Gastrocnemius medialis (tissue), 4 donors: ENCODE measurements at regions not wholly inside any gene's neighbourhood (a gene's known extent, or its start where the extent isn't known, plus 50 kb on each side); places are given as distances from the start of the nearest gene placed in this dataset.

Experiments
- ATAC-seq, 2 donors: fragments of 150-250 bp; one replicate each; pipeline ENCODE4 v1.9.1; 2016
- DNase-seq, 2 donors: peaks; one replicate each; pipeline ENCODE4 v3.0.0-alpha.2; 2019
- H3K27ac ChIP-seq, 4 donors: fragments of 200-600 bp; sonication (generic); 1 replicate in 1 of 4; 2 replicates in 3 of 4; pipeline ENCODE4 v1.5.1; 2016 to 2018; ENCODE audit warnings: mild to moderate bottlenecking in 2 of 4, moderate library complexity in 1 of 4
- H3K27me3 ChIP-seq, 3 donors: fragments of 200-600 bp; sonication (generic) in 2 of 3; 1 replicate in 1 of 3; 2 replicates in 2 of 3; pipeline versions ENCODE4 v1.5.1 to v1.6.0; 2016 to 2019; ENCODE audit warnings: mild to moderate bottlenecking in 1 of 3, moderate library complexity in 1 of 3
- H3K36me3 ChIP-seq, 2 donors: fragments of 200-600 bp; sonication (generic) in 1 of 2; one replicate each; pipeline ENCODE4 v1.5.1; 2017 to 2018
- H3K4me1 ChIP-seq, 2 donors: fragments of 200-600 bp; sonication (generic) in 1 of 2; one replicate each; pipeline ENCODE4 v1.5.1; 2016 to 2017; ENCODE audit warnings: mild to moderate bottlenecking in 2 of 2
- H3K4me3 ChIP-seq, 4 donors: fragments of 200-600 bp; sonication (generic) in 3 of 4; 1 replicate in 1 of 4; 2 replicates in 3 of 4; pipeline ENCODE4 v1.5.1; 2016 to 2019; ENCODE audit warnings: mild to moderate bottlenecking in 2 of 4
- H3K9me3 ChIP-seq, 3 donors: fragments of 200-600 bp; sonication (generic) in 2 of 3; 1 replicate in 1 of 3; 2 replicates in 2 of 3; pipeline ENCODE4 v1.5.1; 2016 to 2019
- POLR2A ChIP-seq, 2 donors: fragments of 450-650 bp; IDR thresholded peaks; one replicate each; pipeline ENCODE4 v1.6.1; 2017; ENCODE audit warnings: antibody characterized with exemption in 2 of 2, mild to moderate bottlenecking in 2 of 2, moderate library complexity in 2 of 2
- in situ Hi-C, 4 donors: fragments of 200-750 bp; cut with MboI; loops; one replicate each; pipeline versions ENCODE4 v1.15.0 to v1.8.0; 2017; ENCODE audit warnings: low sequenced_read_pairs in 4 of 4
- intact Hi-C: fragments of 100-400 bp; cut with DNase I; formaldehyde crosslinking; loops from one replicate; pipeline ENCODE4 v1.15.1; 2023; ENCODE audit warnings: low total_unique reads
- TF ChIP-seq, protein P1 (sequence below), 5 experiments: fragments of 450-650 bp in 3 of 5; fragments of 200-600 bp in 2 of 5; sonication (generic) in 2 of 5; IDR thresholded peaks in 4 of 5; conservative IDR thresholded peaks in 1 of 5; 1 replicate in 4 of 5; 2 replicates in 1 of 5; pipeline ENCODE4 v1.5.1; 2016 to 2019; ENCODE audit warnings: antibody characterized with exemption in 5 of 5, mild to moderate bottlenecking in 3 of 5, moderate library complexity in 3 of 5

- H3K9me3 ChIP-seq: no peaks in the 10 kb centered on the region
- ATAC-seq (no peak), DNase-seq (no peak)
- no peak overlapping the region for H3K27ac ChIP-seq
- intact Hi-C loops: no loop called here
- in situ Hi-C loops: no loop called here
- H3K36me3 ChIP-seq: no peaks in the 10 kb centered on the region
- H3K4me3 ChIP-seq: no peak overlapping the region
- TF ChIP-seq, protein P1, sequence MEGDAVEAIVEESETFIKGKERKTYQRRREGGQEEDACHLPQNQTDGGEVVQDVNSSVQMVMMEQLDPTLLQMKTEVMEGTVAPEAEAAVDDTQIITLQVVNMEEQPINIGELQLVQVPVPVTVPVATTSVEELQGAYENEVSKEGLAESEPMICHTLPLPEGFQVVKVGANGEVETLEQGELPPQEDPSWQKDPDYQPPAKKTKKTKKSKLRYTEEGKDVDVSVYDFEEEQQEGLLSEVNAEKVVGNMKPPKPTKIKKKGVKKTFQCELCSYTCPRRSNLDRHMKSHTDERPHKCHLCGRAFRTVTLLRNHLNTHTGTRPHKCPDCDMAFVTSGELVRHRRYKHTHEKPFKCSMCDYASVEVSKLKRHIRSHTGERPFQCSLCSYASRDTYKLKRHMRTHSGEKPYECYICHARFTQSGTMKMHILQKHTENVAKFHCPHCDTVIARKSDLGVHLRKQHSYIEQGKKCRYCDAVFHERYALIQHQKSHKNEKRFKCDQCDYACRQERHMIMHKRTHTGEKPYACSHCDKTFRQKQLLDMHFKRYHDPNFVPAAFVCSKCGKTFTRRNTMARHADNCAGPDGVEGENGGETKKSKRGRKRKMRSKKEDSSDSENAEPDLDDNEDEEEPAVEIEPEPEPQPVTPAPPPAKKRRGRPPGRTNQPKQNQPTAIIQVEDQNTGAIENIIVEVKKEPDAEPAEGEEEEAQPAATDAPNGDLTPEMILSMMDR (IDR thresholded peaks at IDR 0.05 in 4 of 5, conservative IDR thresholded peaks at IDR 0.05 in 1 of 5): no peak
- TF ChIP-seq POLR2A (IDR thresholded peaks at IDR 0.05): no peak
- H3K4me1 ChIP-seq: peaks cover 0 to 4% of the 10 kb centered on the region in 2 donors
- H3K27me3 ChIP-seq: no peaks in the 10 kb centered on the region
Observed at GRCh38 chr3:64360280-64360679, 135.0 kb upstream of the PRICKLE2 start.

GRCh38 chr3:64359735-64360134 is 134.5 kb upstream of the PRICKLE2 start:
- no peak for TF ChIP-seq POLR2A (IDR thresholded peaks at IDR 0.05)
- TF ChIP-seq, protein P1 (IDR thresholded peaks at IDR 0.05 in 4 of 5, conservative IDR thresholded peaks at IDR 0.05 in 1 of 5): no peak
- Histone ChIP-seq H3K27ac (no peak overlapping the region), H3K4me1 (peaks cover 0 to 5% of the 10 kb centered on the region in 2 donors), H3K27me3 (no peaks in the 10 kb centered on the region), H3K36me3 (no peaks in the 10 kb centered on the region), H3K4me3 (no peak overlapping the region), H3K9me3 (no peaks in the 10 kb centered on the region)
- in situ Hi-C loops: no loop called here
- DNase-seq (no peak), ATAC-seq (no peak)
- intact Hi-C loops: no loop called here

GRCh38 chr3:64358853-64359252 is 133.6 kb upstream of the PRICKLE2 start:
- intact Hi-C loops (no loop called here), in situ Hi-C loops (no loop called here)
- DNase-seq: no peak
- Histone ChIP-seq H3K27ac (no peak overlapping the region), H3K36me3 (no peaks in the 10 kb centered on the region), H3K9me3 (no peaks in the 10 kb centered on the region), H3K4me3 (no peak overlapping the region), H3K4me1 (peaks cover 0 to 5% of the 10 kb centered on the region in 2 donors), H3K27me3 (no peaks in the 10 kb centered on the region)
- TF ChIP-seq, protein P1 (IDR thresholded peaks at IDR 0.05 in 4 of 5, conservative IDR thresholded peaks at IDR 0.05 in 1 of 5): no peak
- no peak for TF ChIP-seq POLR2A (IDR thresholded peaks at IDR 0.05)
- no peak for ATAC-seq

GRCh38 chr3:64358176-64358575 is 132.9 kb upstream of the PRICKLE2 start:
- Histone ChIP-seq H3K27ac (no peak overlapping the region), H3K4me1 (peaks cover 0 to 5% of the 10 kb centered on the region in 2 donors), H3K27me3 (no peaks in the 10 kb centered on the region), H3K4me3 (no peak overlapping the region), H3K9me3 (no peaks in the 10 kb centered on the region), H3K36me3 (no peaks in the 10 kb centered on the region)
- in situ Hi-C loops: no loop called here
- ATAC-seq (no peak), DNase-seq (no peak)
- no peak for TF ChIP-seq POLR2A (IDR thresholded peaks at IDR 0.05)
- TF ChIP-seq, protein P1 (IDR thresholded peaks at IDR 0.05 in 4 of 5, conservative IDR thresholded peaks at IDR 0.05 in 1 of 5): no peak
- intact Hi-C loops: no loop called here

- no peaks in the 10 kb centered on the region for H3K9me3 ChIP-seq
- H3K27me3 ChIP-seq: no peaks in the 10 kb centered on the region
- in situ Hi-C loops: no loop called here
- ATAC-seq (no peak), DNase-seq (no peak)
- no peak overlapping the region for H3K4me3 ChIP-seq
- intact Hi-C loops: no loop called here
- H3K4me1 ChIP-seq: peaks cover 0 to 5% of the 10 kb centered on the region in 2 donors
- no peak for TF ChIP-seq POLR2A (IDR thresholded peaks at IDR 0.05)
- TF ChIP-seq, protein P1 (IDR thresholded peaks at IDR 0.05 in 4 of 5, conservative IDR thresholded peaks at IDR 0.05 in 1 of 5): no peak
- H3K36me3 ChIP-seq: no peaks in the 10 kb centered on the region
- H3K27ac ChIP-seq: no peak overlapping the region
Observed at GRCh38 chr3:64357481-64357880, 132.2 kb upstream of the PRICKLE2 start.
